ENCODE measurements at regions not wholly inside any gene's neighbourhood (a gene's known extent, or its start where the extent isn't known, plus 50 kb on each side); places are given as distances from the start of the nearest gene placed in this dataset.

DNA sequence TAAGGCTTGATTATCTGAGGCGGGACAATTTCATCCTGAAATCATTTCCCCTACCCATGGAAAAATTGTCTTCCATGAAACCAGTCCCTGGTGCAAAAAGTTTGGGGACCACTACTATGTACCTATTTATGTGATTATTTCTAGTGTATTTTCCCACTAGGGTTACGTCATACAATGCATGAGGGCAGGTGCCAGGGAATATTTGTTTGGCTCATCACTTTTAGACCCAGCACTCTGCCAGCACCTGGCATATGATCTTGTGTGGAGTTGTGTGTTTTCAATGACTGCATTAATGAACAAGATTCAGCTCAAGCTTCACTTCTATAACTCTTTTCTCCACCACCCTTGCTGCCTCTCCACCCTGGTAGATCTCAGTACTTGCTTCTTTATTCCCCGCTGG lies 73.3 kb upstream of the TNKS2 start (continued):
- TF ChIP-seq, protein P1, sequence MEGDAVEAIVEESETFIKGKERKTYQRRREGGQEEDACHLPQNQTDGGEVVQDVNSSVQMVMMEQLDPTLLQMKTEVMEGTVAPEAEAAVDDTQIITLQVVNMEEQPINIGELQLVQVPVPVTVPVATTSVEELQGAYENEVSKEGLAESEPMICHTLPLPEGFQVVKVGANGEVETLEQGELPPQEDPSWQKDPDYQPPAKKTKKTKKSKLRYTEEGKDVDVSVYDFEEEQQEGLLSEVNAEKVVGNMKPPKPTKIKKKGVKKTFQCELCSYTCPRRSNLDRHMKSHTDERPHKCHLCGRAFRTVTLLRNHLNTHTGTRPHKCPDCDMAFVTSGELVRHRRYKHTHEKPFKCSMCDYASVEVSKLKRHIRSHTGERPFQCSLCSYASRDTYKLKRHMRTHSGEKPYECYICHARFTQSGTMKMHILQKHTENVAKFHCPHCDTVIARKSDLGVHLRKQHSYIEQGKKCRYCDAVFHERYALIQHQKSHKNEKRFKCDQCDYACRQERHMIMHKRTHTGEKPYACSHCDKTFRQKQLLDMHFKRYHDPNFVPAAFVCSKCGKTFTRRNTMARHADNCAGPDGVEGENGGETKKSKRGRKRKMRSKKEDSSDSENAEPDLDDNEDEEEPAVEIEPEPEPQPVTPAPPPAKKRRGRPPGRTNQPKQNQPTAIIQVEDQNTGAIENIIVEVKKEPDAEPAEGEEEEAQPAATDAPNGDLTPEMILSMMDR (conservative IDR thresholded peaks at IDR 0.05; ENCODE audit: low read depth in 2 of 2): no peak
- TF ChIP-seq POLR2AphosphoS5 (IDR thresholded peaks at IDR 0.05; ENCODE audit: low read depth) (no peak), ZNF331 (CRISPR knock-in tag; IDR thresholded peaks at IDR 0.05; ENCODE audit: low read depth) (no peak)

DNA sequence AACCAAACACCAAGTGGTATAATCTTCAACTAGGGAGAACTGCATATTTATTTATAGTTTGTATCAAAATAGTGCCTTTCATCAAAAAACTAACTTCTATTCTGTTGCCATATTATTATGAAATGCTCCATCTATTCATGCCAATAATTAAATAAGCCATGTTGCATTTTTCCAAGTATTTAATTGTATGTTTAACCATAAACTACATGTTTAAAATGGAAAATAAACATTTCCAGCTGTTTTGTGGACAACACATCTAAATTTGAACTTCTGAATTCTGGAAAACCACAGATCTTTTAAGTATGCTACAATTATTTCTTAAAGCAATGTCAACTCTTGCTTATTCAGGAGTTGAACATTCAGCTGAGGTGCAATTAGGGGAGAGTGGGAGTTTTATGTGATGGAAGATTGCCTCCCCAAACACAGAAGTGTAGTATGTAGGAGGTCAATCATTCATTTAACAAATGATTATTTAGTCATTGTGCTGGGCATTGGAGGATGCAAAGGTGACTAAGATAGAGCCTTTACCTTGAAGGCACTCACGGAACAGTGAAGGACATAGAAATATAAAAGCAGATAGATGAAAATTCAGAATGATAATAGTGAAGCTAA lies 80.7 kb upstream of the PPP1R3C start:
- Mint-ChIP-seq H3K36me3 (ENCODE audit: low read depth) (no peaks in the 10 kb centered on the region), H3K9me3 (no peaks in the 10 kb centered on the region), H3K27me3 (ENCODE audit: insufficient read depth, low read depth, poor library complexity) (no peaks in the 10 kb centered on the region), H3K4me3 (no peak overlapping the region), H3K4me1 (peaks cover 4% of the 10 kb centered on the region; the same call in 2 of the 3 replicates), H3K27ac (no peak overlapping the region)
- H3K4me2 ChIP-seq: no peak overlapping the region
- no peak overlapping the region for H3K4me3 ChIP-seq
- no peak overlapping the region for H2AFZ ChIP-seq
- H3K27me3 ChIP-seq (ENCODE audit: insufficient read depth): no peaks in the 10 kb centered on the region
- no peaks in the 10 kb centered on the region for H4K20me1 ChIP-seq (replicated peaks; ENCODE audit: insufficient read depth)
- ATAC-seq (no peak), DNase-seq (ENCODE audit: low spot score) (no peak)
- H3K36me3 ChIP-seq (ENCODE audit: insufficient read depth): no peaks in the 10 kb centered on the region
- no peaks in the 10 kb centered on the region for H3F3A ChIP-seq (replicated peaks; ENCODE audit: low read depth)
- no peaks in the 10 kb centered on the region for H3K4me1 ChIP-seq (ENCODE audit: insufficient read depth)
- no peaks in the 10 kb centered on the region for H3K9me2 ChIP-seq (ENCODE audit: insufficient read depth)
- H3K79me2 ChIP-seq (replicated peaks; ENCODE audit: insufficient read depth): no peaks in the 10 kb centered on the region
- TF ChIP-seq NANOG (IDR thresholded peaks at IDR 0.05; ENCODE audit: borderline replicate concordance): no peak
- H3K27ac ChIP-seq (ENCODE audit: low read depth): no peak overlapping the region

DNA sequence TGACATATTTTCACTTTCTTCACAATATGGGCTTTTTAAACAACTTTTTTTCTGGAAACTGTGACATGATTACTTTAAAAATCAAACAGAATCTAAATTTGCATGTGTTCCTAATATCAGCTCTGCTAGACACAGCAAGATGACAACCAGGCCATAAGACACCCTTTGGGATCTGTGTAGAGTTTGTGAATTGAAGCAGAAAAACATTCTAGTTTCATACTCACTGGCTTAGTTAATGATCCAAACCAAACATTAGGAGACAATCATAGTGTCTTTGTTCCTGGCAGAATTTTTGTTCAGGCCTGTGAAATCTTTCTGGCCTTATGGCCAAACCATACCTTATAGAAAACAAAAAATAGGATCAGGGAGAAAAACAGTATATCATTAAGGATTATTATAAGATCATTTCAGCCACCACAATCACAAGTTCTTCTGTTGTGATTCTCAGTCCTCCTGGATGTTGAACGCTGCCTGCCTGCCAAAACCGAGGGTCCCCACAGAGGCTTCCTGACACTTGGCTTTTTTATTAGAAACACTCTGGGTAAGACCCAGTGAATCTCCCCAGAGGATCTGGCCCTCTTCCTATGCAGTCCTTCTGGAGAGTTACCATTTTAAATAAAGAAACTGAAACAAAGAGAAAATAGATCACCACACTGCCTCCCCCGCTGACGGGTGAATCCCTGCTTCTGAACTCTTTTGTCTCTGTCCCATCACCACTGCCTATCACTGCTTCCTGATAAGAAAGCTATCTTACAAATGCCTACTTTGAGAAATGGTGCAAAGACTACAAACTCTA lies 79.2 kb upstream of the PPP1R3C start:
- Mint-ChIP-seq H3K4me1 (peaks cover 4% of the 10 kb centered on the region; the same call in 2 of the 3 replicates), H3K9me3 (no peaks in the 10 kb centered on the region), H3K4me3 (no peak overlapping the region), H3K36me3 (ENCODE audit: low read depth) (no peaks in the 10 kb centered on the region), H3K27ac (no peak overlapping the region), H3K27me3 (ENCODE audit: insufficient read depth, low read depth, poor library complexity) (no peaks in the 10 kb centered on the region)
- Histone ChIP-seq H3K36me3 (ENCODE audit: insufficient read depth) (no peaks in the 10 kb centered on the region), H3K4me2 (no peak overlapping the region), H3K4me3 (no peak overlapping the region), H3K79me2 (replicated peaks; ENCODE audit: insufficient read depth) (no peaks in the 10 kb centered on the region), H3K4me1 (ENCODE audit: insufficient read depth) (no peaks in the 10 kb centered on the region), H4K20me1 (replicated peaks; ENCODE audit: insufficient read depth) (no peaks in the 10 kb centered on the region), H3K27me3 (ENCODE audit: insufficient read depth) (no peaks in the 10 kb centered on the region), H3K9me2 (ENCODE audit: insufficient read depth) (no peaks in the 10 kb centered on the region), H3F3A (replicated peaks; ENCODE audit: low read depth) (no peaks in the 10 kb centered on the region), H2AFZ (peak overlapping the region; percentile 85), H3K27ac (ENCODE audit: low read depth) (no peak overlapping the region)
- TF ChIP-seq EZH2phosphoT487 (IDR thresholded peaks at IDR 0.05; ENCODE audit: unreplicated experiment): no peak
- TF ChIP-seq ZNF331 (CRISPR knock-in tag; IDR thresholded peaks at IDR 0.05; ENCODE audit: low read depth): no peak
- TF ChIP-seq, protein P2, sequence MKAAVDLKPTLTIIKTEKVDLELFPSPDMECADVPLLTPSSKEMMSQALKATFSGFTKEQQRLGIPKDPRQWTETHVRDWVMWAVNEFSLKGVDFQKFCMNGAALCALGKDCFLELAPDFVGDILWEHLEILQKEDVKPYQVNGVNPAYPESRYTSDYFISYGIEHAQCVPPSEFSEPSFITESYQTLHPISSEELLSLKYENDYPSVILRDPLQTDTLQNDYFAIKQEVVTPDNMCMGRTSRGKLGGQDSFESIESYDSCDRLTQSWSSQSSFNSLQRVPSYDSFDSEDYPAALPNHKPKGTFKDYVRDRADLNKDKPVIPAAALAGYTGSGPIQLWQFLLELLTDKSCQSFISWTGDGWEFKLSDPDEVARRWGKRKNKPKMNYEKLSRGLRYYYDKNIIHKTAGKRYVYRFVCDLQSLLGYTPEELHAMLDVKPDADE (IDR thresholded peaks at IDR 0.05): no peak
- no peak for TF ChIP-seq STAT1 (IDR thresholded peaks at IDR 0.05; ENCODE audit: unreplicated experiment)
- no peak for TF ChIP-seq EZH2 (IDR thresholded peaks at IDR 0.05; ENCODE audit: low read depth, unreplicated experiment)
- ATAC-seq (no peak), DNase-seq (ENCODE audit: low spot score) (no peak)

All from GM23338 (cell line).